ENCODE measurements at regions not wholly inside any gene's neighbourhood (a gene's known extent, or its start where the extent isn't known, plus 50 kb on each side); places are given as distances from the start of the nearest gene placed in this dataset.

GRCh38 chr10:131439705-131440104, 128.2 kb upstream of the TCERG1L start:
- Histone ChIP-seq H3K9ac (ENCODE audit: low read length) (no peak overlapping the region), H3K27me3 (ENCODE audit: control insufficient read depth, insufficient read depth, low read length) (peaks cover 3% of the 10 kb centered on the region), H3K36me3 (ENCODE audit: control insufficient read depth, insufficient read depth, low read length) (no peaks in the 10 kb centered on the region), H3K4me1 (ENCODE audit: control insufficient read depth, insufficient read depth, low read length) (peaks cover 3% of the 10 kb centered on the region), H3K27ac (ENCODE audit: low read depth, low read length) (no peak overlapping the region), H3K4me3 (ENCODE audit: low read length) (no peak overlapping the region)

GRCh38 chr10:131440405-131441360, 129.2 kb upstream of the TCERG1L start:
- Histone ChIP-seq H3K4me1 (ENCODE audit: control insufficient read depth, insufficient read depth, low read length) (peaks cover 3% of the 10 kb centered on the region), H3K36me3 (ENCODE audit: control insufficient read depth, insufficient read depth, low read length) (no peaks in the 10 kb centered on the region), H3K4me3 (ENCODE audit: low read length) (no peak overlapping the region), H3K27ac (ENCODE audit: low read depth, low read length) (no peak overlapping the region), H3K27me3 (ENCODE audit: control insufficient read depth, insufficient read depth, low read length) (peaks cover 3% of the 10 kb centered on the region), H3K9ac (ENCODE audit: low read length) (no peak overlapping the region)

GRCh38 chr10:131442271-131442670, 130.8 kb upstream of the TCERG1L start:
- H3K36me3 ChIP-seq (ENCODE audit: control insufficient read depth, insufficient read depth, low read length), result no peaks in the 10 kb centered on the region
- H3K27me3 ChIP-seq (ENCODE audit: control insufficient read depth, insufficient read depth, low read length), result peaks cover 3% of the 10 kb centered on the region
- no peak overlapping the region for H3K4me3 ChIP-seq (ENCODE audit: low read length)
- H3K27ac ChIP-seq (ENCODE audit: low read depth, low read length), result no peak overlapping the region
- no peak overlapping the region for H3K9ac ChIP-seq (ENCODE audit: low read length)
- H3K4me1 ChIP-seq (ENCODE audit: control insufficient read depth, insufficient read depth, low read length), result no peaks in the 10 kb centered on the region

GRCh38 chr10:131444286-131444685, 132.8 kb upstream of the TCERG1L start:
- Histone ChIP-seq H3K27ac (ENCODE audit: low read depth, low read length) (no peak overlapping the region), H3K4me3 (ENCODE audit: low read length) (no peak overlapping the region), H3K9ac (ENCODE audit: low read length) (no peak overlapping the region), H3K36me3 (ENCODE audit: control insufficient read depth, insufficient read depth, low read length) (no peaks in the 10 kb centered on the region), H3K4me1 (ENCODE audit: control insufficient read depth, insufficient read depth, low read length) (no peaks in the 10 kb centered on the region), H3K27me3 (ENCODE audit: control insufficient read depth, insufficient read depth, low read length) (peaks cover 3% of the 10 kb centered on the region)

GRCh38 chr10:131444862-131445461, 133.4 kb upstream of the TCERG1L start:
- H3K27ac ChIP-seq (ENCODE audit: low read depth, low read length), result no peak overlapping the region
- no peaks in the 10 kb centered on the region for H3K36me3 ChIP-seq (ENCODE audit: control insufficient read depth, insufficient read depth, low read length)
- H3K4me1 ChIP-seq (ENCODE audit: control insufficient read depth, insufficient read depth, low read length), result no peaks in the 10 kb centered on the region
- no peak overlapping the region for H3K9ac ChIP-seq (ENCODE audit: low read length)
- H3K27me3 ChIP-seq (ENCODE audit: control insufficient read depth, insufficient read depth, low read length), result peaks cover 3% of the 10 kb centered on the region
- H3K4me3 ChIP-seq (ENCODE audit: low read length), result no peak overlapping the region

GRCh38 chr10:131445623-131446022, 134.1 kb upstream of the TCERG1L start:
- H3K4me3 ChIP-seq (ENCODE audit: low read length), result no peak overlapping the region
- peaks cover 3% of the 10 kb centered on the region for H3K27me3 ChIP-seq (ENCODE audit: control insufficient read depth, insufficient read depth, low read length)
- no peak overlapping the region for H3K27ac ChIP-seq (ENCODE audit: low read depth, low read length)
- H3K9ac ChIP-seq (ENCODE audit: low read length), result no peak overlapping the region
- H3K4me1 ChIP-seq (ENCODE audit: control insufficient read depth, insufficient read depth, low read length), result no peaks in the 10 kb centered on the region
- H3K36me3 ChIP-seq (ENCODE audit: control insufficient read depth, insufficient read depth, low read length), result no peaks in the 10 kb centered on the region

- no peak overlapping the region for H3K4me3 ChIP-seq (ENCODE audit: low read length)
- H3K27me3 ChIP-seq (ENCODE audit: control insufficient read depth, insufficient read depth, low read length), result no peaks in the 10 kb centered on the region
- H3K9ac ChIP-seq (ENCODE audit: low read length), result no peak overlapping the region
- no peaks in the 10 kb centered on the region for H3K4me1 ChIP-seq (ENCODE audit: control insufficient read depth, insufficient read depth, low read length)
- H3K36me3 ChIP-seq (ENCODE audit: control insufficient read depth, insufficient read depth, low read length), result no peaks in the 10 kb centered on the region
- no peak overlapping the region for H3K27ac ChIP-seq (ENCODE audit: low read depth, low read length)
Observed at GRCh38 chr10:131446171-131446570, 134.7 kb upstream of the TCERG1L start.

GRCh38 chr10:131448171-131448570, 136.7 kb upstream of the TCERG1L start:
- H3K27ac ChIP-seq (ENCODE audit: low read depth, low read length), result no peak overlapping the region
- H3K36me3 ChIP-seq (ENCODE audit: control insufficient read depth, insufficient read depth, low read length), result no peaks in the 10 kb centered on the region
- no peak overlapping the region for H3K9ac ChIP-seq (ENCODE audit: low read length)
- H3K4me3 ChIP-seq (ENCODE audit: low read length), result no peak overlapping the region
- H3K27me3 ChIP-seq (ENCODE audit: control insufficient read depth, insufficient read depth, low read length), result no peaks in the 10 kb centered on the region
- H3K4me1 ChIP-seq (ENCODE audit: control insufficient read depth, insufficient read depth, low read length), result no peaks in the 10 kb centered on the region

- no peak overlapping the region for H3K9ac ChIP-seq (ENCODE audit: low read length)
- H3K4me3 ChIP-seq (ENCODE audit: low read length), result no peak overlapping the region
- no peaks in the 10 kb centered on the region for H3K27me3 ChIP-seq (ENCODE audit: control insufficient read depth, insufficient read depth, low read length)
- no peaks in the 10 kb centered on the region for H3K4me1 ChIP-seq (ENCODE audit: control insufficient read depth, insufficient read depth, low read length)
- H3K27ac ChIP-seq (ENCODE audit: low read depth, low read length), result no peak overlapping the region
- no peaks in the 10 kb centered on the region for H3K36me3 ChIP-seq (ENCODE audit: control insufficient read depth, insufficient read depth, low read length)
Observed at GRCh38 chr10:131448883-131449282, 137.4 kb upstream of the TCERG1L start.

GRCh38 chr10:131450216-131450765, 138.8 kb upstream of the TCERG1L start:
- no peak overlapping the region for H3K27ac ChIP-seq (ENCODE audit: low read depth, low read length)
- no peaks in the 10 kb centered on the region for H3K27me3 ChIP-seq (ENCODE audit: control insufficient read depth, insufficient read depth, low read length)
- H3K9ac ChIP-seq (ENCODE audit: low read length), result no peak overlapping the region
- no peak overlapping the region for H3K4me3 ChIP-seq (ENCODE audit: low read length)
- H3K36me3 ChIP-seq (ENCODE audit: control insufficient read depth, insufficient read depth, low read length), result no peaks in the 10 kb centered on the region
- H3K4me1 ChIP-seq (ENCODE audit: control insufficient read depth, insufficient read depth, low read length), result no peaks in the 10 kb centered on the region

- H3K27ac ChIP-seq (ENCODE audit: low read depth, low read length), result no peak overlapping the region
- H3K36me3 ChIP-seq (ENCODE audit: control insufficient read depth, insufficient read depth, low read length), result no peaks in the 10 kb centered on the region
- H3K27me3 ChIP-seq (ENCODE audit: control insufficient read depth, insufficient read depth, low read length), result no peaks in the 10 kb centered on the region
- no peak overlapping the region for H3K9ac ChIP-seq (ENCODE audit: low read length)
- no peaks in the 10 kb centered on the region for H3K4me1 ChIP-seq (ENCODE audit: control insufficient read depth, insufficient read depth, low read length)
- no peak overlapping the region for H3K4me3 ChIP-seq (ENCODE audit: low read length)
Observed at GRCh38 chr10:131451407-131452015, 140.0 kb upstream of the TCERG1L start.

GRCh38 chr10:131452926-131453720, 141.6 kb upstream of the TCERG1L start:
- Histone ChIP-seq H3K36me3 (ENCODE audit: control insufficient read depth, insufficient read depth, low read length) (no peaks in the 10 kb centered on the region), H3K4me1 (ENCODE audit: control insufficient read depth, insufficient read depth, low read length) (no peaks in the 10 kb centered on the region), H3K27ac (ENCODE audit: low read depth, low read length) (no peak overlapping the region), H3K27me3 (ENCODE audit: control insufficient read depth, insufficient read depth, low read length) (no peaks in the 10 kb centered on the region), H3K4me3 (ENCODE audit: low read length) (no peak overlapping the region), H3K9ac (ENCODE audit: low read length) (no peak overlapping the region)

Measured in rectal smooth muscle tissue (tissue), 1 donor.